ENCODE measurements at regions not wholly inside any gene's neighbourhood (a gene's known extent, or its start where the extent isn't known, plus 50 kb on each side); places are given as distances from the start of the nearest gene placed in this dataset.

GRCh38 chr11:76298255-76298654 lies 82.7 kb downstream of the THAP12 start:
- Mint-ChIP-seq H3K4me1 (peaks cover 3% of the 10 kb centered on the region), H3K36me3 (no peaks in the 10 kb centered on the region), H3K9me3 (no peaks in the 10 kb centered on the region), H3K4me3 (no peak overlapping the region), H3K27ac (no peak overlapping the region), H3K27me3 (peaks cover 14% of the 10 kb centered on the region)
- ATAC-seq (ENCODE audit: low read depth), result no peak
- no peak for DNase-seq (ENCODE audit: low spot score in 2 of 2)

GRCh38 chr11:76296731-76297542 lies 84.0 kb downstream of the THAP12 start:
- peaks cover 11% of the 10 kb centered on the region for H3K4me1 Mint-ChIP-seq
- no peak overlapping the region for H3K27ac Mint-ChIP-seq
- peaks cover 10% of the 10 kb centered on the region for H3K27me3 Mint-ChIP-seq
- no peak overlapping the region for H3K4me3 Mint-ChIP-seq
- no peaks in the 10 kb centered on the region for H3K36me3 Mint-ChIP-seq
- DNase-seq (ENCODE audit: low spot score in 2 of 2) (no peak), ATAC-seq (ENCODE audit: low read depth) (no peak)
- H3K9me3 Mint-ChIP-seq, result no peaks in the 10 kb centered on the region

GRCh38 chr11:76293189-76293631 lies 86.9 kb upstream of the WNT11 start:
- no peaks in the 10 kb centered on the region for H3K36me3 Mint-ChIP-seq
- H3K27ac Mint-ChIP-seq, result peak overlapping the region; percentile 29
- H3K4me3 Mint-ChIP-seq, result peak overlapping the region; percentile 66
- DNase-seq (ENCODE audit: low spot score in 2 of 2) (no peak), ATAC-seq (ENCODE audit: low read depth) (peak; percentile 57)
- peaks cover 18% of the 10 kb centered on the region for H3K4me1 Mint-ChIP-seq
- no peaks in the 10 kb centered on the region for H3K9me3 Mint-ChIP-seq
- H3K27me3 Mint-ChIP-seq, result peaks cover 5% of the 10 kb centered on the region

GRCh38 chr11:76292583-76293188 lies 86.4 kb upstream of the WNT11 start:
- peaks cover 23% of the 10 kb centered on the region for H3K4me1 Mint-ChIP-seq
- ATAC-seq (ENCODE audit: low read depth) (peak; percentile 55), DNase-seq (ENCODE audit: low spot score in 2 of 2) (no peak)
- peak overlapping the region; percentile 66 for H3K4me3 Mint-ChIP-seq
- no peaks in the 10 kb centered on the region for H3K9me3 Mint-ChIP-seq
- H3K27me3 Mint-ChIP-seq, result peaks cover 5% of the 10 kb centered on the region
- no peaks in the 10 kb centered on the region for H3K36me3 Mint-ChIP-seq
- H3K27ac Mint-ChIP-seq, result peak overlapping the region; percentile 29

- no peak overlapping the region for H3K4me3 Mint-ChIP-seq
- peak; percentile 40 for ATAC-seq (ENCODE audit: low read depth)
- H3K27ac Mint-ChIP-seq, result no peak overlapping the region
- peaks cover 7% of the 10 kb centered on the region for H3K27me3 Mint-ChIP-seq
- H3K9me3 Mint-ChIP-seq, result no peaks in the 10 kb centered on the region
- peaks cover 26% of the 10 kb centered on the region for H3K4me1 Mint-ChIP-seq
- no peaks in the 10 kb centered on the region for H3K36me3 Mint-ChIP-seq
- no peak for DNase-seq (ENCODE audit: low spot score in 2 of 2)
These were observed 85.5 kb upstream of the WNT11 start for GRCh38 chr11:76291576-76292526.

GRCh38 chr11:76288166-76288980 lies 82.1 kb upstream of the WNT11 start:
- H3K4me3 Mint-ChIP-seq, result peak overlapping the region; percentile 30
- no peaks in the 10 kb centered on the region for H3K36me3 Mint-ChIP-seq
- H3K27ac Mint-ChIP-seq, result no peak overlapping the region
- no peaks in the 10 kb centered on the region for H3K9me3 Mint-ChIP-seq
- peaks cover 7% of the 10 kb centered on the region for H3K27me3 Mint-ChIP-seq
- no peak for DNase-seq (ENCODE audit: low spot score in 2 of 2)
- H3K4me1 Mint-ChIP-seq, result peaks cover 24% of the 10 kb centered on the region
- no peak for ATAC-seq (ENCODE audit: low read depth)

GRCh38 chr11:76287227-76287626 lies 80.9 kb upstream of the WNT11 start:
- no peaks in the 10 kb centered on the region for H3K9me3 Mint-ChIP-seq
- H3K27me3 Mint-ChIP-seq, result peaks cover 9% of the 10 kb centered on the region
- no peaks in the 10 kb centered on the region for H3K36me3 Mint-ChIP-seq
- H3K27ac Mint-ChIP-seq, result no peak overlapping the region
- DNase-seq (ENCODE audit: low spot score in 2 of 2) (no peak), ATAC-seq (ENCODE audit: low read depth) (no peak)
- H3K4me1 Mint-ChIP-seq, result peaks cover 14% of the 10 kb centered on the region
- H3K4me3 Mint-ChIP-seq, result no peak overlapping the region

GRCh38 chr11:76285397-76286104 lies 79.2 kb upstream of the WNT11 start:
- ATAC-seq (ENCODE audit: low read depth), result no peak
- H3K27ac Mint-ChIP-seq, result no peak overlapping the region
- DNase-seq (ENCODE audit: low spot score in 2 of 2), result no peak
- peaks cover 12% of the 10 kb centered on the region for H3K4me1 Mint-ChIP-seq
- H3K4me3 Mint-ChIP-seq, result no peak overlapping the region
- peaks cover 3% of the 10 kb centered on the region for H3K27me3 Mint-ChIP-seq
- H3K36me3 Mint-ChIP-seq, result no peaks in the 10 kb centered on the region
- no peaks in the 10 kb centered on the region for H3K9me3 Mint-ChIP-seq

GRCh38 chr11:76284161-76284560 lies 77.9 kb upstream of the WNT11 start:
- no peak for DNase-seq (ENCODE audit: low spot score in 2 of 2)
- Mint-ChIP-seq H3K4me1 (peaks cover 12% of the 10 kb centered on the region), H3K4me3 (no peak overlapping the region), H3K9me3 (no peaks in the 10 kb centered on the region), H3K36me3 (no peaks in the 10 kb centered on the region), H3K27ac (no peak overlapping the region), H3K27me3 (peaks cover 3% of the 10 kb centered on the region)
- ATAC-seq (ENCODE audit: low read depth), result no peak

- Mint-ChIP-seq H3K36me3 (no peaks in the 10 kb centered on the region), H3K27me3 (peaks cover 3% of the 10 kb centered on the region), H3K9me3 (no peaks in the 10 kb centered on the region), H3K4me1 (peaks cover 6% of the 10 kb centered on the region), H3K27ac (no peak overlapping the region), H3K4me3 (no peak overlapping the region)
- ATAC-seq (ENCODE audit: low read depth), result no peak
- no peak for DNase-seq (ENCODE audit: low spot score in 2 of 2)
These were observed 76.7 kb upstream of the WNT11 start for GRCh38 chr11:76282811-76283595.

- peaks cover 3% of the 10 kb centered on the region for H3K27me3 Mint-ChIP-seq
- H3K4me1 Mint-ChIP-seq, result peaks cover 2% of the 10 kb centered on the region
- ATAC-seq (ENCODE audit: low read depth), result no peak
- no peaks in the 10 kb centered on the region for H3K9me3 Mint-ChIP-seq
- no peaks in the 10 kb centered on the region for H3K36me3 Mint-ChIP-seq
- no peak for DNase-seq (ENCODE audit: low spot score in 2 of 2)
- H3K27ac Mint-ChIP-seq, result no peak overlapping the region
- no peak overlapping the region for H3K4me3 Mint-ChIP-seq
These were observed 75.9 kb upstream of the WNT11 start for GRCh38 chr11:76282172-76282571.

GRCh38 chr11:76281558-76281906 lies 75.2 kb upstream of the WNT11 start:
- DNase-seq (ENCODE audit: low spot score in 2 of 2), result no peak
- H3K4me3 Mint-ChIP-seq, result no peak overlapping the region
- H3K27ac Mint-ChIP-seq, result no peak overlapping the region
- peaks cover 5% of the 10 kb centered on the region for H3K27me3 Mint-ChIP-seq
- H3K36me3 Mint-ChIP-seq, result no peaks in the 10 kb centered on the region
- ATAC-seq (ENCODE audit: low read depth), result no peak
- peaks cover 2% of the 10 kb centered on the region for H3K4me1 Mint-ChIP-seq
- H3K9me3 Mint-ChIP-seq, result no peaks in the 10 kb centered on the region
